ENCODE measurements at regions not wholly inside any gene's neighbourhood (a gene's known extent, or its start where the extent isn't known, plus 50 kb on each side); places are given as distances from the start of the nearest gene placed in this dataset.
"Not testable (repeated sequence)": the region's sequence is repeated elsewhere in the genome, so short reads cannot be mapped to it uniquely, and the experiment has no call there.

DNA sequence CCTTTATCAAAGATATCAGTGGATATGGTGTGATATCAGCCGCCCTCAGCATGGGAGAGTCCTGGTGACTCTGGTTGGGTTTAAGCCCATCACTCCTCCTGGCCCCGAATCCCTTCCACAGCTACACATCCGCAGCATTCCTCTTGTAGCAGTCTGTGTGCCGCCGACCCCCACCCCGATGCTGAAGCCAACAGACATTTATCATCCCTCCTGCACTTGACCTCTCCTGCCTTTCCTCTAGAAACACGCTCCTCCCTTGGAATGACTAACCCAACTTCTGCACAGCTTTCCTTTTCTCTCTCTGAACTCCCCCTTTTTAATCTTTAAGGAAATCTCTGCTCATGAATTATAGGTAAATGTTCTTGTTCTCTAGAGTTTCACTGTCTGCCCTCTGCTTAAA lies 250.9 kb upstream of the FOXN3 start:
- ATAC-seq (ENCODE audit: low read depth), result no peak
- Histone ChIP-seq H3K4me3 (ENCODE audit: severe bottlenecking) (no peak overlapping the region), H3K27me3 (ENCODE audit: insufficient read depth, poor library complexity, severe bottlenecking) (no peaks in the 10 kb centered on the region), H3K36me3 (ENCODE audit: low read depth) (no peaks in the 10 kb centered on the region), H3K9me3 (ENCODE audit: severe bottlenecking) (no peaks in the 10 kb centered on the region), H3K27ac (ENCODE audit: poor library complexity, severe bottlenecking) (no peak overlapping the region), H3K4me1 (ENCODE audit: insufficient read depth, poor library complexity, severe bottlenecking) (no peaks in the 10 kb centered on the region)
- DNase-seq (ENCODE audit: low spot score), result no peak
- TF ChIP-seq, protein P1, sequence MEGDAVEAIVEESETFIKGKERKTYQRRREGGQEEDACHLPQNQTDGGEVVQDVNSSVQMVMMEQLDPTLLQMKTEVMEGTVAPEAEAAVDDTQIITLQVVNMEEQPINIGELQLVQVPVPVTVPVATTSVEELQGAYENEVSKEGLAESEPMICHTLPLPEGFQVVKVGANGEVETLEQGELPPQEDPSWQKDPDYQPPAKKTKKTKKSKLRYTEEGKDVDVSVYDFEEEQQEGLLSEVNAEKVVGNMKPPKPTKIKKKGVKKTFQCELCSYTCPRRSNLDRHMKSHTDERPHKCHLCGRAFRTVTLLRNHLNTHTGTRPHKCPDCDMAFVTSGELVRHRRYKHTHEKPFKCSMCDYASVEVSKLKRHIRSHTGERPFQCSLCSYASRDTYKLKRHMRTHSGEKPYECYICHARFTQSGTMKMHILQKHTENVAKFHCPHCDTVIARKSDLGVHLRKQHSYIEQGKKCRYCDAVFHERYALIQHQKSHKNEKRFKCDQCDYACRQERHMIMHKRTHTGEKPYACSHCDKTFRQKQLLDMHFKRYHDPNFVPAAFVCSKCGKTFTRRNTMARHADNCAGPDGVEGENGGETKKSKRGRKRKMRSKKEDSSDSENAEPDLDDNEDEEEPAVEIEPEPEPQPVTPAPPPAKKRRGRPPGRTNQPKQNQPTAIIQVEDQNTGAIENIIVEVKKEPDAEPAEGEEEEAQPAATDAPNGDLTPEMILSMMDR (IDR thresholded peaks at IDR 0.05; ENCODE audit: poor library complexity, severe bottlenecking), result no peak

DNA sequence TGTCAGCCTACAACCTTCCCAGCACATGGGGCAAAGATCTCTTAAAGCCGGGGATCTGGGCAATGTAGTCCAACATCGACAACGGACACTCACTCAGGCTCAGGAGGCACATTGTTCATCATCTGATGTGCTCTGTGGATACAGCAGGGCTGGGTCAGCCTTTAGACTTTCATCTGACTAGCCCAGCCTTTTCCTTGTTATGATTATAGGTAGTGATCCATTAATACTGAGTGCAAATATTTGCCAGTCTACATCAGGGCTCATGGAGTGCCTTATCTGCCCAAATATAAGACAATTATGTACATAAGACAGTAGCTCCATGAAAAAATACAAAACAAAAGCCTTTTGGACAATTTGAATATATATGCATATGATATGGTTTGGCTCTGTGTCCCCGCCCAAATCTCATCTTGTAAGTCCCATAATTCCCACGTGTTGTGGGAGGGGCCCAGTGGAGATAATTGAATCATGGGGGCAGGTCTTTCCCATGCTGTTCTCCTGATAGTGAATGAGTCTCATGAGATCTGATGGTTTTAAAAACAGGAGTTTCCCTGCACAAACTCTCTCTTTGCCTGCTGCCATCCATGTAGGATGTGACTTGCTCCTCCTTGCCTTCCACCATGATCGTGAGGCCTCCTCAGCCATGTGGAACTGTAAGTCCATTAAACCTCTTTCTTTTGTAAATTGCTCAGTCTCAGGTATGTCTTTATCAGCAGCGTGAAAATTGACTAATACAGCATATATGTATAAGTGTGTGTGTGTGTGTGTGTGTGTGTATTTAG lies 248.5 kb upstream of the FOXN3 start:
- not testable (repeated sequence) for H3K9me3 ChIP-seq (ENCODE audit: severe bottlenecking); H3K4me1 ChIP-seq (ENCODE audit: insufficient read depth, poor library complexity, severe bottlenecking); H3K27me3 ChIP-seq (ENCODE audit: insufficient read depth, poor library complexity, severe bottlenecking); H3K36me3 ChIP-seq (ENCODE audit: low read depth); H3K27ac ChIP-seq (ENCODE audit: poor library complexity, severe bottlenecking); DNase-seq (ENCODE audit: low spot score); H3K4me3 ChIP-seq (ENCODE audit: severe bottlenecking); ATAC-seq (ENCODE audit: low read depth)

DNA sequence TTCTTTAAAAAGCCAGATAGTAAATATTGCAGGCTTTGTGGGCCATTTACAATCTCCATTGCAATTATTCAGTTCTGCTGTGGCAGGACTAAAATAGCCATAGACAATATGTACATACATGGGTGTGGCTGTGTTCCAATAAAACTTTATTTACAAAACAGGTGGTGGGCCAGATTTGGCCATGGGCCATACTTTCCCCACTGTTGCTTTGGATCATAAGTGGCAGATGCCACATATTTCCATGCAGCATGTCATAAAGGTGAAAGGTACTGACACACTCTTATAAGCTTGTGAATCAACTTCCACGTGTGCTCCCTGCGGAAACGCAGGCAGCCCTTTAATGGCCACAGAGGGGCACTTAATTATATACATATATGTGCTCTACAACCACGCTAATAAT lies 244.4 kb upstream of the FOXN3 start:
- no peak for DNase-seq (ENCODE audit: low spot score)
- no peak for ATAC-seq (ENCODE audit: low read depth)
- TF ChIP-seq, protein P1 (IDR thresholded peaks at IDR 0.05; ENCODE audit: poor library complexity, severe bottlenecking), result no peak

DNA sequence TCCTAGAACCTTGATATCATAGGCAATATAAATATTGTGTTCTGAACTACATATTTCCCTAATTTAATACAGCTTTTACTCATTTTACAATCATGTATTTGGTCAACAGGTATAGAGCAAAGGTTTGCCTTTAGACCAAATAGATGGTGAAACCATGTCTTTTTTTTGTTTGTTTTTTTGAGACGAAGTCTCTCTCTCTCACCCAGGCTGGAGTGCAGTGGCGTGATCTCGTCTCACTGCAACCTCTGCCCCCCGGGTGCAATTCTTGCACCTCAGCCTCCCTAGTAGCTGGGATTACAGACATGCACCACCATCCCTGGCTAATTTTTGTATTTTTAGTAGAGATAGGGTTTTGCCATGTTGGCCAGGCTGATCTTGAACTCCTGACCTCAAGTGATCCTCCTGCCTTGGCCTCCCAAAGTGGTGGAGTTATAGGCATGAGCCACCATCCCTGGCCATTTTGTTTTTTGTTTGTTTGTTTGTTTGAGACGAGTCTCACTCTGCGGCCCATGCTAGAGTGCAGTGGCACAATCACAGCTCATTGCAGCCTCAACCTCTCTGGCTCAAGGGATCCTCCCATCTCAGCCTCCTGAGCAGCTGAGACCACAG lies 243.7 kb upstream of the FOXN3 start:
- H3K27me3 ChIP-seq (ENCODE audit: insufficient read depth, poor library complexity, severe bottlenecking); ATAC-seq (ENCODE audit: low read depth); H3K9me3 ChIP-seq (ENCODE audit: severe bottlenecking); H3K27ac ChIP-seq (ENCODE audit: poor library complexity, severe bottlenecking); DNase-seq (ENCODE audit: low spot score); H3K36me3 ChIP-seq (ENCODE audit: low read depth); H3K4me1 ChIP-seq (ENCODE audit: insufficient read depth, poor library complexity, severe bottlenecking); H3K4me3 ChIP-seq (ENCODE audit: severe bottlenecking): not testable (repeated sequence)

More for the DNA sequence above, 244.4 kb upstream of the FOXN3 start:
- H3K4me3 ChIP-seq (ENCODE audit: severe bottlenecking), result no peak overlapping the region
- H3K4me1 ChIP-seq (ENCODE audit: insufficient read depth, poor library complexity, severe bottlenecking), result no peaks in the 10 kb centered on the region
- H3K27ac ChIP-seq (ENCODE audit: poor library complexity, severe bottlenecking), result no peak overlapping the region
- no peaks in the 10 kb centered on the region for H3K9me3 ChIP-seq (ENCODE audit: severe bottlenecking)
- H3K27me3 ChIP-seq (ENCODE audit: insufficient read depth, poor library complexity, severe bottlenecking), result no peaks in the 10 kb centered on the region
- no peaks in the 10 kb centered on the region for H3K36me3 ChIP-seq (ENCODE audit: low read depth)

DNA sequence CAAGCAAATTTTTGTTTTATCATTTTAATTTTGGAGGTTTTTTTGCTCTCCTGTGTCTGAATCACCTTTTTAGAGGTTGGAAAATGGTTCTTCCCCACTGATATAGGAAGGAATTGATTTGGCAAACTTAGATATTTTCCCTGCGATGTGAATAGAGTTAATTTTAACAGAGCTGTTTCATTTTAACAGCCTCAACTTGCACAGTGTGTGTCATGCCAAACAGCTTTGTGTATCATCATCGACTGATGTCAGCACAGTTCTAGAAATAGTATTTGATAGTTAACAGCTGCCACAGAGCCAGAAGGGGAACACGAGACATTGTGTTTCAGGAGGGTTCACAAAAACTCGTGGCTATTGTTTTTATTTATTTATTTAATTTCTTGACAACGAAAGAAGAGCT lies 243.1 kb upstream of the FOXN3 start:
- no peaks in the 10 kb centered on the region for H3K36me3 ChIP-seq (ENCODE audit: low read depth)
- H3K27ac ChIP-seq (ENCODE audit: poor library complexity, severe bottlenecking), result no peak overlapping the region
- DNase-seq (ENCODE audit: low spot score) (no peak), ATAC-seq (ENCODE audit: low read depth) (no peak)
- no peaks in the 10 kb centered on the region for H3K9me3 ChIP-seq (ENCODE audit: severe bottlenecking)
- H3K4me3 ChIP-seq (ENCODE audit: severe bottlenecking), result no peak overlapping the region
- no peaks in the 10 kb centered on the region for H3K4me1 ChIP-seq (ENCODE audit: insufficient read depth, poor library complexity, severe bottlenecking)
- TF ChIP-seq, protein P1 (IDR thresholded peaks at IDR 0.05; ENCODE audit: poor library complexity, severe bottlenecking), result no peak
- no peaks in the 10 kb centered on the region for H3K27me3 ChIP-seq (ENCODE audit: insufficient read depth, poor library complexity, severe bottlenecking)

Data from RWPE2 (cell line).